Neutrophil (primary cell): ENCODE measurements at regions not wholly inside any gene's neighbourhood (a gene's known extent, or its start where the extent isn't known, plus 50 kb on each side); places are given as distances from the start of the nearest gene placed in this dataset.

Source experiments
- H3K27ac ChIP-seq: fragments of 200-600 bp; sonication (generic); 2 replicates; pipeline ENCODE4 v1.5.1; 2016; ENCODE audit warnings: mild to moderate bottlenecking, moderate library complexity
- H3K27me3 ChIP-seq: fragments of 200-600 bp; sonication (generic); 2 replicates; pipeline ENCODE4 v1.6.0; 2016; ENCODE audit warnings: mild to moderate bottlenecking
- H3K36me3 ChIP-seq: fragments of 200-600 bp; sonication (generic); 2 replicates; pipeline ENCODE4 v1.5.1; 2017
- H3K4me1 ChIP-seq, 2 experiments: fragments of 200-600 bp in 1 of 2; sonication (generic) in 1 of 2; 1 replicate in 1 of 2; 2 replicates in 1 of 2; pipeline versions ENCODE4 v1.5.1 to v1.6.1; 2013 to 2016; ENCODE audit warnings: low read depth in 1 of 2, low read length in 1 of 2, mild to moderate bottlenecking in 1 of 2, moderate library complexity in 1 of 2; ENCODE audit not compliant: control insufficient read depth in 1 of 2, insufficient read depth in 1 of 2
- H3K4me3 ChIP-seq, 2 experiments: fragments of 200-600 bp in 1 of 2; sonication (generic) in 1 of 2; 1 replicate in 1 of 2; 2 replicates in 1 of 2; pipeline ENCODE4 v1.5.1; 2013 to 2016; ENCODE audit warnings: low read depth in 1 of 2, low read length in 1 of 2, mild to moderate bottlenecking in 1 of 2, moderate library complexity in 1 of 2
- H3K9me3 ChIP-seq: fragments of 200-600 bp; sonication (generic); 2 replicates; pipeline ENCODE4 v1.5.1; 2016
- CTCF ChIP-seq: fragments of 200-600 bp; sonication (generic); IDR thresholded peaks from 2 replicates; pipeline ENCODE4 v1.5.1; 2016; ENCODE audit warnings: antibody characterized with exemption

GRCh38 chr16:35319536-35320192 lies 1860.3 kb downstream of the TP53TG3F start:
- Histone ChIP-seq H3K4me3 (no peak overlapping the region), H3K9me3 (peaks cover 5% of the 10 kb centered on the region), H3K27me3 (no peaks in the 10 kb centered on the region), H3K4me1 (no peaks in the 10 kb centered on the region), H3K36me3 (no peaks in the 10 kb centered on the region), H3K27ac (no peak overlapping the region)
- no peak for TF ChIP-seq CTCF

GRCh38 chr16:35325936-35326335 lies 1866.5 kb downstream of the TP53TG3F start:
- no peak overlapping the region for H3K27ac ChIP-seq
- no peak overlapping the region for H3K4me3 ChIP-seq
- H3K9me3 ChIP-seq = peaks cover 5% of the 10 kb centered on the region
- H3K36me3 ChIP-seq = no peaks in the 10 kb centered on the region
- no peaks in the 10 kb centered on the region for H3K27me3 ChIP-seq
- TF ChIP-seq CTCF = no peak
- no peaks in the 10 kb centered on the region for H3K4me1 ChIP-seq

DNA sequence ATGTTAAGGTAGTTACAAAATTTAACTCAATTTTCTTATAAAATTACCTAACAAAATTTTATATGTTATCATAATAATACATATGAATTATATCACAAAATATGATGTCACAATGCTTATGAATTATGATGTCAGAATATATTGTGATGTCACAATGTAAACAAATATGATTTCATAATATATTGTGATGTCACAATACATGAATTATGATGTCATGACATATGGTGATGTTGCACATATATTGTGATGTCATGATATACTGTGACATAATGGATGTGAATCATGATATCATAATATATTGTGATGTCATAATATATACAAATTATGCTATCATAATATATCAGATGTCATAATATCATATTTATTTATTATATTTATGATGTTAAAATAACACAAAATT lies 1879.9 kb downstream of the TP53TG3F start:
- no peak for TF ChIP-seq CTCF
- H3K4me1 ChIP-seq = no peaks in the 10 kb centered on the region
- no peaks in the 10 kb centered on the region for H3K36me3 ChIP-seq
- no peak overlapping the region for H3K27ac ChIP-seq
- H3K27me3 ChIP-seq = no peaks in the 10 kb centered on the region
- no peaks in the 10 kb centered on the region for H3K9me3 ChIP-seq
- H3K4me3 ChIP-seq = no peak overlapping the region

GRCh38 chr16:35342012-35342411 lies 1882.6 kb downstream of the TP53TG3F start:
- Histone ChIP-seq H3K36me3 (no peaks in the 10 kb centered on the region), H3K27ac (no peak overlapping the region), H3K9me3 (no peaks in the 10 kb centered on the region), H3K4me1 (no peaks in the 10 kb centered on the region), H3K4me3 (no peak overlapping the region), H3K27me3 (no peaks in the 10 kb centered on the region)
- no peak for TF ChIP-seq CTCF

- TF ChIP-seq CTCF = no peak
- H3K36me3 ChIP-seq = no peaks in the 10 kb centered on the region
These were observed 1884.8 kb downstream of the TP53TG3F start for GRCh38 chr16:35344012-35344762.

More at GRCh38 chr16:35344012-35344762, 1884.8 kb downstream of the TP53TG3F start:
- no peaks in the 10 kb centered on the region for H3K9me3 ChIP-seq
- no peaks in the 10 kb centered on the region for H3K4me1 ChIP-seq
- H3K4me3 ChIP-seq = no peak overlapping the region
- H3K27ac ChIP-seq = no peak overlapping the region
- H3K27me3 ChIP-seq = no peaks in the 10 kb centered on the region
